GM13977 (cell line): ENCODE measurements at regions not wholly inside any gene's neighbourhood (a gene's known extent, or its start where the extent isn't known, plus 50 kb on each side); places are given as distances from the start of the nearest gene placed in this dataset.

Experiments used
- DNase-seq: peaks from one replicate; pipeline ENCODE4 v3.0.0; 2012; ENCODE audit warnings: low spot score
- CTCF ChIP-seq: IDR thresholded peaks from 2 replicates; pipeline ENCODE4 v1.5.1; 2012; ENCODE audit warnings: mild to moderate bottlenecking, control low read depth; ENCODE audit not compliant: insufficient read depth; ENCODE audit errors: extremely low read depth, missing control alignments
- in situ Hi-C: fragments of 300-500 bp; cut with MboI; formaldehyde crosslinking; loops from one replicate; pipeline ENCODE4 v1.12.0; 2022; ENCODE audit warnings: low sequenced_read_pairs, low pct_unique_long_range_greater_than_20kb, mixed read lengths, inconsistent platforms; ENCODE audit not compliant: unreplicated experiment

GRCh38 chr14:80446356-80446755 lies 235.1 kb upstream of the DIO2 start:
- in situ Hi-C loops, result no loop called here
- DNase-seq, result no peak
- no peak for TF ChIP-seq CTCF

DNA sequence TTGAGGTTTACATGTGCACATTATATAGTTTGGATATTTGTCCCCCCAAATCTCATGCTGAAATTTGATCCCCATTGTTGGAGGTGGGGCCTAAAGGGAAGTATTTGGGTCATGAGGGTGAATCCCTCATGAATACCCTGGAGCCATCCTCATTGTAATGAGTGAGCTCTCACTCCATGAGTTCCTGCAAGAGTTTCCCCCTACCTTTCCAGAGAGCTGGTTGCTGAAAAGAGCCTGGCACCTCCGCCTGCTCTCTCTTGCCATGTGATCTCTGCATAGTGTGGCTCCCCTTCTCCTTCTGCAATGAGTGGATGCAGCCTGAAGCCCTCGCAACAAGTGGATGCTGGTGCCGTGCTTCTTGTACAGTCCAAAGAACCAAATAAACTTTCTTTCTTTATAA lies 234.3 kb upstream of the DIO2 start:
- DNase-seq, result no peak
- in situ Hi-C loops, result no loop called here
- TF ChIP-seq CTCF, result no peak

DNA sequence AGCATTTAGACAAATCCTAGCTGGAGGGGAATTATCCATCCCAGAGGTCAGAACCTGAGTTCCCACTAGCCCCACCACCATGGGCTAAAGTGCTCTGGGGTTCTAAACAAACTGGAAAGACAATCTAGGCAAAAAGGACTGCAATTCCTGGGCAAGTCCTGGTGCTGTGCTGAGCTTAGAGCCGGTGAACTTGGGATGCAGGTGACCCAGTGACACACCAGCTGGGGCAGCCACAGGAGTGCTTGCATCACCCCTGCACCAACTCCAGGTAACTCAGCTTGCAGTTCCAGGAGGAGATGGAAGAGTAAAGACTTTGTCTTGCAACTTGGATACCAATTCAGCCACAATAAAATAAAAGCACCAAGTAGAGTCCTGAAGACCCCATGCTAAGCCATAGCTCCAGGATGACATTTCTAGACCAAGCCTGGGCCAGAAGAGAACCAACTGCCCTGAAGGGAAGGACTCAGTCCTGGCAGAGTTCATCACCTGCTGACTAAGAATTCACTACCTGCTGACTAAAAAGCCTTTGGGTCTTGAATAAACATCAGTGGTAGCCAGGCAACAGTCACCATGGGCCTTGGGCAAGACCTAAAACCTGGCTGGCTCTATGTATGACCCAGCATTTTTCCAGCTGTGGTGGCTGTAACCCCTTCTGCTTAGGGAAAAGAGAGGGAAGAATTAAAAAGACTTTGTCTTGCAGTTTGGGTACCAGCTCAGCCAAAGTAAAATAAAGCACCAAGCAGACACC lies 223.4 kb upstream of the DIO2 start:
- no peak for DNase-seq
- no peak for TF ChIP-seq CTCF
- in situ Hi-C loops, result no loop called here

GRCh38 chr14:80433811-80434210 lies 222.5 kb upstream of the DIO2 start:
- in situ Hi-C loops, result no loop called here
- DNase-seq, result no peak
- no peak for TF ChIP-seq CTCF

- in situ Hi-C loops, result no loop called here
These were observed 217.4 kb upstream of the DIO2 start for GRCh38 chr14:80428671-80429070.

GRCh38 chr14:80428171-80428570 lies 216.9 kb upstream of the DIO2 start:
- in situ Hi-C loops, result no loop called here
- TF ChIP-seq CTCF, result no peak

More at GRCh38 chr14:80428671-80429070, 217.4 kb upstream of the DIO2 start:
- DNase-seq, result no peak
- TF ChIP-seq CTCF, result no peak

More at GRCh38 chr14:80428171-80428570, 216.9 kb upstream of the DIO2 start:
- DNase-seq, result no peak
